ENCODE measurements at regions not wholly inside any gene's neighbourhood (a gene's known extent, or its start where the extent isn't known, plus 50 kb on each side); places are given as distances from the start of the nearest gene placed in this dataset.
"Not testable (repeated sequence)": the region's sequence is repeated elsewhere in the genome, so short reads cannot be mapped to it uniquely, and the experiment has no call there.

DNA sequence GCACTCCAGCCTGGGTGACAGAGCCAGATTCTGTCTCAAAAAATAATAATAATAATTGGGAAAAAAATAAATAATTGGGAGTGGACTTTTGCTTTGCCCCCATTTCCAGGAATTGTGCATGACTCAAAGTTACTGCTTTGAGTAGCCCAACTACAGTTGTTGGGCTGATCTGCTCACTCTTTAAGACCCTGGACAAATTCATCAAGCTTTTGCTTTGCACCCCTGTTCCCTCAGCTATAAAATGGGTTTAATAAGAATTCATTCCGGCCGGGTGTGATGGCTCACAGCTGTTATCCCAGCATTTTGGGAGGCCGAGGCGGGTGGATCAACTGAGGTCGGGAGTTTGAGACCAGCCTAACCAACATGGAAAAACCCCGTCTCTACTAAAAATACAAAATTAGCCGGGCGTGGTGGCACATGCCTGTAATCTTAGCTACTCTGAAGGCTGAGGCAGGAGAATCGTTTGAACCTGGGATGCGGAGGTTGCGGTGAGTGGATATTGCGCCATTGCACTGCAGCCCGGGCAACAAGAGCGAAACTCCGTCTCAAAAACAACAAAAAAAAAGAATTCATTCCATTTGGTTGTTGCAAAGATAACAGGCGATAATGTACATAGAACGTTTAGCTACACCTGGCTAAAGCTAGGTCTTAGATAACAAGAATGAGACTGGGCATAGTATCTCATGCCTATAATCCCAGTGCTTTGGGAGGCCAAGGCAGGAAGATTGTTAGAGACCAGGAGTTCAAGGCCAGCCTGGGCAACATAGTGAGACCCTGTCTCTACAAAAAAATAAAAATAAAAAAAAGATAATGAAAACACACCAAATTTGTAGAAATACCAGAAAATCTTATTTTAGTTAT is 87.9 kb upstream of the ZNF217 start:
- no peaks in the 10 kb centered on the region for H3K27me3 Mint-ChIP-seq
- H3K27ac Mint-ChIP-seq = no peak overlapping the region
- H3K4me3 Mint-ChIP-seq = no peak overlapping the region
- no peaks in the 10 kb centered on the region for H3K36me3 Mint-ChIP-seq
- peaks cover 0 to 1% of the 10 kb centered on the region in 2 donors for H3K9me3 Mint-ChIP-seq
- ATAC-seq (replicated peaks) (no peak), DNase-seq (no peak)
- H3K4me1 Mint-ChIP-seq = peaks cover 19 to 39% of the 10 kb centered on the region in 2 donors

DNA sequence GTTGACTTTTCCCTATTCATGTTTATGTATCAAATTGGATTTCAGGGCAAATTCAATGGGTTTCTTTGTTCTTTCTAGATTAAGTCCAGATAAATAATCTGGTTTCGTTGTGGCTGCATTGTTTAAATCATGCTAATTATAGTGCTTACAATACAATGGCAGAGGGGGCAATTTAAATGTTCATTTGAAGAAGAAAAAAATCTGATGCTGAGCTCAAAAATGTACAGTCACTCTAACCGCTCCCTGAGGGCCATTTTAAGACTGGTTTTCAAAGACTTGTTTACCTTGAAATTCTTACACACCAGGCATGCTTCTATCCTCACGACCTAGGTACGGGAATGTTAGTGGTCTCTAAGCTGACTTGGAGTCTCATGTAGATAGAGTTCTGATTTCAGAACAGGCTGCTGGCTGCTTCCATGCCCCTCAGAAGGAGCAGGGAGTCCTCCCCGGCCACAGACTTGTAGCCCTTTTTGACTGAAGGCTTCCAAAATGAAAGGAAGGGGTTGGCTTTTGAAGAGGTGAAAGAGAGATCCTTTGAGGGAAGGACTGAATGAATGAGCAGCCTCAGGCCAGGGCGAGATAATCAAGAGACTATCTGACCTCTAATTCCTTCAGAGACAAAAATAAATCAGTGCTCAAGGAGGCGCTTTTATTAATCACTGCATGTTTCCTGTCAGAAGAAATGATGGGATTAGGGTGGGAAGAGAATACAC is 86.1 kb upstream of the ZNF217 start:
- no peaks in the 10 kb centered on the region for H3K27me3 Mint-ChIP-seq
- peaks cover 13 to 28% of the 10 kb centered on the region in 2 donors for H3K4me1 Mint-ChIP-seq
- ATAC-seq (replicated peaks) (no peak), DNase-seq (no peak)
- no peaks in the 10 kb centered on the region for H3K36me3 Mint-ChIP-seq
- no peak overlapping the region for H3K27ac Mint-ChIP-seq
- peaks cover 0 to 1% of the 10 kb centered on the region in 2 donors for H3K9me3 Mint-ChIP-seq
- no peak overlapping the region for H3K4me3 Mint-ChIP-seq

DNA sequence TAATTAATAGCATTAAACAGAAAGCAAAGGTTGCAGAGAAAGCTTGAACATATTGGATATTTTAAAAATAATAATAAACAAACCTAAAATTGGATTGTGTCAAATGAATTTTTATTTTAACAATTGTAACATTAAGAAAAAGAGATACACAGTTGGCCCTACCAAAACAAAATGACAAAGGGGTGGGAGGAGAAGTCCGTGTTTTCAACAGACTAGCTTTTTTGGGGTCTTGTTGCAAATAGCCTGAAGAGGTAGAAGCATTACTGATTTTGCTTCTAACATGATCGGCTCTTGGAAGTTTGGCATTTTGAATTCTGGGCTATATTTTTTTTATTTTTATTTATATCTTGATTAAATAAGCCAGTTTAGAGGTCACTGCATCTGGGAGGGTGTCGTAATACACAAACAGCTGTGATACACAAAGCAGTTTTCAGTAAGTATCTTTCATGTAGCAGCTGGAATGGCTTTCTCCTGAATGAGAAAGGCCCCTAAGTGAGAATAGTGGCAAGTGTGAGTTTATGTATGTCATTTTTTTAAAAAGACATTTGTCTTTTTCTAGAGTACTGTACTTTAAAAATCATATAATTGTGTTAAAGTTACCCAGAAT is 85.5 kb upstream of the ZNF217 start:
- H3K4me1 Mint-ChIP-seq = peaks cover 13 to 28% of the 10 kb centered on the region in 2 donors
- no peaks in the 10 kb centered on the region for H3K27me3 Mint-ChIP-seq
- no peak overlapping the region for H3K4me3 Mint-ChIP-seq
- no peak overlapping the region for H3K27ac Mint-ChIP-seq
- H3K36me3 Mint-ChIP-seq = no peaks in the 10 kb centered on the region
- DNase-seq (no peak), ATAC-seq (replicated peaks) (no peak)
- H3K9me3 Mint-ChIP-seq = peaks cover 0 to 1% of the 10 kb centered on the region in 2 donors

DNA sequence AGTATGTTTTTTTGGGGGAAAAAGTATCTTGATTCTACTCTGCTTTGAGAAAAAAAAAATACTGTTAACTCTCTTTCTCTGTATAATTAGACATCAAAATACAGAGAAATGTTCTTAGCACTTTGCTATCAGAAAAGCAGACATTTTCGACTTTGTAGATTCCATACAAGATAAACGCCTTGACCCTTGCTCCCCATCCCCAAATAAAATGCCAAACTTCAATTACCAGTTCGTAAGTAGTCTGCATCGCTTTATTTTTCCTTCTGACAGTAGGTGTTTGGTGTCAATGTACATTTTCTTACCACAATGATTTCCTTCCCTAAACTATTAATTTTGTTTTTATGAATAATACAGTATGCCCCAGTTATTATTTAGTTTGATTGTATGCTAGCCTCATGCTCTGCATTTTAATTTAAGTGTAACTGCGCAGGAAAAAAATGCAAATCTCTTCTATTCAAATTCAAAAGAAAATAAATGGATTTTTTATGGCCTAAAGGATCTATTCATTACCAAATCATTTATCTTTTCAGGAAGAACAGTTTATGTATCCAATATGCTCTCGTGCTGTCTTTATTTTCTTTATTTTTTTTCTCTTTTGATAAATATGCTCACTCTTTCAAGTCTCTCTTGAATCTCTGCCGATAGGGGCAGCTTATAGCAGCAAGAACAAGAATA is 84.8 kb upstream of the ZNF217 start:
- ATAC-seq (replicated peaks) = no peak
- Mint-ChIP-seq H3K4me1 (peaks cover 13 to 28% of the 10 kb centered on the region in 2 donors), H3K27ac (peak overlapping the region; percentile 89), H3K36me3 (no peaks in the 10 kb centered on the region), H3K4me3 (peak overlapping the region; percentile 67 to 71), H3K9me3 (peaks cover 0 to 1% of the 10 kb centered on the region in 2 donors), H3K27me3 (no peaks in the 10 kb centered on the region)
- no peak for DNase-seq

DNA sequence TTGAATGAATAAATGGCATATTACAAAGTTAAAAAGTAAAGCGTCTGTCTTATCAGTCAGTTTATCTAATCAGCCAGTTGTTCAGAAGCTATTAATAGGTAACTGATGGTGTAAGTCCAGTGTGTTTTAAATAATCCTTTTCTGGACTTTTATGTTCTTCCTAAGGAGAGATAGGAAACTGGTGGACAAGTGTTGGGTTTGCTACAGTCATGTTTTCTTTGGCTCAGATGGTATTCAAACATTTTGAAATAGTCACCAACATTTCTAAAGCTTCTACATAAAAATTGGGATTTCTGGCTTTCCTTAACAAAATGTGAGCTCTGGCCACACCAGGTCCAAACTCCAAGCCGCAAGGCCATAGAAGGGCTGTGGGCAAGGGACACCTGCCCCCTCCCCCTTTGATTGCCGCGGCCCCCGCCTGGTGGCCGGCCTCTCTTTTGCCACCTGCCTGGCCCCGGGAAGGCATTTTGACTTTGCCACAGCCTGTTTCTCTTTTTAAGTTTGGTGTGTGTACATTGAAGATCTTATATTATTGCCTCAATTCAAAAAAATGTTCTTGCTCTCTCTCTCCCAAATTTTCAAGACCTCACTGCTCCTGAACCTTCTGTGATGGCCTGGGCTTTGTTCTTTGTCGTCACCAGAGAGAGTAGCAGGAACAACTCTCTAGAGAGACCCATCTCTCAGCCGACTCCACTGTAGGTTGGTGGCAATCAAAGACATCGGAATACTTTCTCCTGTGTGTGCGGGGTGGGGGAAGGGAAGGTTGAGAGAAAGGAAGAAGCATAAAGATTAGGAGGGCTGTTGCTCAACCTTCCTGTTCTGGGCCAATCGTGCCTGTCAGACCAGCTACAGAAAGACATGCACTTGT is 84.0 kb upstream of the ZNF217 start:
- Mint-ChIP-seq H3K4me1 (peaks cover 13 to 28% of the 10 kb centered on the region in 2 donors), H3K27me3 (no peaks in the 10 kb centered on the region), H3K27ac (peak overlapping the region; percentile 89), H3K4me3 (peak overlapping the region; percentile 67 to 71), H3K36me3 (no peaks in the 10 kb centered on the region), H3K9me3 (peaks cover 0 to 1% of the 10 kb centered on the region in 2 donors)
- ATAC-seq (replicated peaks) (peak; percentile 58 to 60), DNase-seq (no peak)

DNA sequence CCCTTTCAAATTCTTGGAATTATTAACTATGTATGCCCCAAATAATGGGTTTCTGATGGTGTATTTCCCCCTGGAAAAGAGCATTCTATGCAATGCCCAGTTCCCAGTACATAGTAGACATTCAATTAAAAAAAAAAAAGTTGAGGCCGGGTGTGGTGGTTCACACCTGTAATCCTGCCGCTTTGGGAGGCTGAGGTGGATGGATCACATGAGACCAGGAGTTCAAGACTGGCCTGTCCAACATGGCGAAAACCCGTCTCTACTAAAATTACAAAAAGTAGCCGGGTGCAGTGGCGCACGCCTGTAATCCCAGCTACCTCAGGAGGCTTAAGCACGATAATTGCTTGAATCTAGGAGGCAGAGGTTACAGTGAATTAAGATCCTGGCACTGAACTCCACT is 83.3 kb upstream of the ZNF217 start:
- Mint-ChIP-seq H3K27ac (no peak overlapping the region), H3K36me3 (no peaks in the 10 kb centered on the region), H3K27me3 (no peaks in the 10 kb centered on the region), H3K4me3 (no peak overlapping the region), H3K9me3 (peaks cover 0 to 1% of the 10 kb centered on the region in 2 donors), H3K4me1 (peaks cover 13 to 28% of the 10 kb centered on the region in 2 donors)
- ATAC-seq (replicated peaks) (no peak), DNase-seq (no peak)

DNA sequence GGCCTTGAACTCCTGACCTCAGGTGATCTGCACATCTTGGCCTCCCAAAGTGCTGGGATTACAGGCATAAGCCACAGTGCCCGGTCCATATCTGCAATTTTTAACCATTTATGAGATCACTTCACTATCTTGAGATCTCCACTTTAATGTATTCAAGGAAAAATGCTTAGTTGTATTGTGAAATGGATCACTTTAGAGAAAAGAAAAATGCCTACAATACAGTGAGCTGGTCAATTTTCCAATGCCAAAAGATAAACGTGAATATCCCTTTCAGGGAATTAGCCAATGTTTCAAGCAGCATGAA is 82.8 kb upstream of the ZNF217 start:
- ATAC-seq (replicated peaks) = no peak
- H3K4me3 Mint-ChIP-seq = no peak overlapping the region
- no peaks in the 10 kb centered on the region for H3K27me3 Mint-ChIP-seq
- no peaks in the 10 kb centered on the region for H3K36me3 Mint-ChIP-seq
- H3K9me3 Mint-ChIP-seq = peaks cover 0 to 1% of the 10 kb centered on the region in 2 donors
- peak overlapping the region; percentile 9 for H3K27ac Mint-ChIP-seq
- peaks cover 13 to 28% of the 10 kb centered on the region in 2 donors for H3K4me1 Mint-ChIP-seq
- DNase-seq = no peak

DNA sequence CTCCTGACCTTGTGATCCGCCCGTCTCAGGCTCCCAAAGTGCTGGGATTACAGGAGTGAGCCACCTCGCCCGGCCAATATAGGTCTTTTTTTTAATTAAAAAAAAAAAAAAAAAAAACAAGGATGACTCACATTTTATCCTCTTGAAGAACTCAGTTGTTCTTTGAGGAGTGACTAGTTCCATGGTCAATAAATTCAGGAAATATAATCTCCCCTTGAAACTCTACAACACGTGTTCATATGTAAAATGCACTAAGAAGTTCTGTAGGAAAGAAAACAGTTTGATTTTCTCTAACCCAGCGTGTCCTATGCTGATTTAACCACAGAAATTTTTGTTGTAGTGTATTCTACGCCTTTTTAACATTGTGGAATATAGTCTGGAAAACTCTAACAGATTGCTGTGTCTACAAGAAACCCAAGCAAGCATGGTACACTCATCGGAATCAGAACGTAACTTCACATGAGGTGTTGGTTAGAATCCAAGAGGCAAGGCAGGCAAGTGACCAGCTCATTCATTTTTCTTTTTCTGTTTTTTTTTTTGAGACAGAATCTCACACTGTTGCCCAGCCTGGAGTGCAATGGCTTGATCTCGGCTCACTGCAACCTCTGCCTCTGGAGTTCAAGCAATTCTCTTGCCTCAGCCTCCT is 79.0 kb upstream of the ZNF217 start:
- Mint-ChIP-seq H3K4me3 (no peak overlapping the region), H3K9me3 (no peaks in the 10 kb centered on the region), H3K27ac (no peak overlapping the region), H3K27me3 (no peaks in the 10 kb centered on the region), H3K36me3 (no peaks in the 10 kb centered on the region), H3K4me1 (peaks cover 3 to 8% of the 10 kb centered on the region in 2 donors)
- no peak for DNase-seq
- no peak for ATAC-seq (replicated peaks)

DNA sequence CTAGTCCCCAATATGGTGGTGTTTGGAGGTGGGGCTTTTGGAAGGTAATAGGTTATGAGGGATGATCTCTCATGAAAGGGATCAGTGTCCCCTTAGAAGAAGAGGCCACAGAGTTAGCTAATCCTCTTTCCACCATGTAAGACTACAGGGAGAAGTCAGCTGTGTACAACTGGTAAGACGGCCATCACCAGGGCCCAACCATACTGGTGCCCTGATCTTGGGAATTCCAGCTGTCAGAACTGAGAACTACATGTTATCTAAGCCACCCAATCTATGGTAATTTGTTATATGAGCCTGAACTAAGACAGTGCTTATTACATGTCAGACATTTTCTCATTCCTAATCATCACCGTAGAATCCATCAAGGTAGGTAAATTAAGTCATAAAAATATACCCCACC is 77.7 kb upstream of the ZNF217 start:
- Mint-ChIP-seq H3K27ac (no peak overlapping the region), H3K9me3 (no peaks in the 10 kb centered on the region), H3K27me3 (no peaks in the 10 kb centered on the region), H3K36me3 (no peaks in the 10 kb centered on the region), H3K4me3 (no peak overlapping the region), H3K4me1 (peaks cover 3 to 6% of the 10 kb centered on the region in 2 donors)
- no peak for ATAC-seq (replicated peaks)
- DNase-seq = no peak

DNA sequence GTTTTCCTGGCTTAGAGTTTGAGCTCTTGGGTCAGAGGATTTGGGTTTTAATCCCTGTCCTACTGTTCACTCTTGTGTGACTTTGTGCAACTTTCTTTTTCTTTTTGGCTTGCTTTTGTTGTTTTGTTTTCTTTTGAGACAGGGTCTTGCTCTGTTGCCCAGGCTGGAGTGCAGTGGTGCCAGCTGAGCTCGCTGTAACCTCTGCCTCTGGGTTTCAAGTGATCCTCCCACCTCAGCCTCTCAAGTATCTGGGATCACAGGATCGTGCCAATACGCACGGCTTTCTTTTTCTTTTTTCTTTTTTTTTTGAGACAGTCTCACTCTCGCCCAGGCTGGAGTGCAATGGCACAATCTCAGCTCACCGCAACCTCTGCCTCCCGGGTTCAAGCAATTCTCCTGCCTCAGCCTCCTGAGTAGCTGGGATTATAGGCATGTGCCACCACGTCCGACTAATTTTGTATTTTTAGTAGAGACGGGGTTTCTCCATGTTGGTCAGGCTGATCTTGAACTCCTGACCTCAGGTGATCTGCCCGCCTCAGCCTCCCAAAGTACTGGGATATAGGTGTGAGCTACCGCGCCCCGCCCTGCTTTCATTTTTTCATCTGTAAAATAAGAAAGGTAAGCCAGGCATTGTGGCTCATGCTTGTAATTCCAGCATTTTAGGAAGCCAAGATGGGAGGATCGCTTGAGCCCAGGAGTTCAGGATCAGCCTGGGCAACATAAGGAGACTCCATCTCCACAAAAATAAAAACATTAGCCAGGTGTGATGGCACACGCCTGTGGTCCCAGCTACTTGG is 76.1 kb upstream of the ZNF217 start:
- H3K27me3 Mint-ChIP-seq; H3K36me3 Mint-ChIP-seq; DNase-seq; H3K4me1 Mint-ChIP-seq; H3K9me3 Mint-ChIP-seq; ATAC-seq (replicated peaks); H3K4me3 Mint-ChIP-seq: not testable (repeated sequence)
- peak overlapping the region; percentile 25 for H3K27ac Mint-ChIP-seq

DNA sequence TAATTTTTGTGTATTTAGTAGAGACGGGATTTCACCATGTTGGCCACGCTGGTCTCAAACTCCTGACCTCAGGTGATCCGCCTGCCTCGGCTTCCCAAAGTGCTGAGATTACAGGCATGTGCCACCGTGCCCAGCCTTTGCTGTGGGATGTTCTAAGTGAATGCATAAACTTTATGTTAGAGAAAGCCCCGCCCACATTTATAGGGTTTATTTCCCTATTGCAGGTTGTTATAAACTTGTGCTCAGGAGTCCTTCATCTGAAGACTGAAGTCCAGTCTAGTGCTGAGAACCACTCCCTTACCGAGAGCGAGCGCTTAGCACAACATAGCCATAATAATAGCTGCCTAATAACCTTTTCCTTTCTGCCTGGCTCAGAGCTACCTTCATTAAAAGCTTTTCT is 75.4 kb upstream of the ZNF217 start:
- DNase-seq (no peak), ATAC-seq (replicated peaks) (no peak)
- Mint-ChIP-seq H3K27ac (no peak overlapping the region), H3K27me3 (no peaks in the 10 kb centered on the region), H3K9me3 (no peaks in the 10 kb centered on the region), H3K4me1 (peaks cover 3 to 6% of the 10 kb centered on the region in 2 donors), H3K36me3 (no peaks in the 10 kb centered on the region), H3K4me3 (no peak overlapping the region)

DNA sequence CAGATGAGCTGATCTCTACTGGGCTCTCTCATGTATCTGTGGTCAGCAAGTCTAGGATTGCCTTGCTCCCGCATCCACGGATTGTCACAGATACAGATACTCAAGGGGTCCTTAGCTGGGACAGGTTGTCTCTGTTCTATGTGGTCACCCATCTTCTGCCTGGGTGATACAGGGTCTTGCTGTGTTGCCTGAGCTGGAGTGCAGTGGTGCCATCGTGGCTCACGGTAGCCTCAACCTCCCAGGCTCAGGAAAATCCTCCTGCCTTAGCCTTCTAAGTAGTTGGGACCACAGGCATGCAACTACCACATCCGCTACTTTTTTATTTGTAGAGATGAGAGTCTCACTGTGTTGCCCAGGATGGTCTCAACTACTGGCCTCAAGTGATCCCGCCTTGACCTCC is 72.5 kb upstream of the ZNF217 start:
- no peaks in the 10 kb centered on the region for H3K9me3 Mint-ChIP-seq
- H3K27me3 Mint-ChIP-seq = no peaks in the 10 kb centered on the region
- DNase-seq (no peak), ATAC-seq (replicated peaks) (no peak)
- H3K4me1 Mint-ChIP-seq = peaks cover 8 to 17% of the 10 kb centered on the region in 2 donors
- H3K27ac Mint-ChIP-seq = no peak overlapping the region
- no peak overlapping the region for H3K4me3 Mint-ChIP-seq
- no peaks in the 10 kb centered on the region for H3K36me3 Mint-ChIP-seq

DNA sequence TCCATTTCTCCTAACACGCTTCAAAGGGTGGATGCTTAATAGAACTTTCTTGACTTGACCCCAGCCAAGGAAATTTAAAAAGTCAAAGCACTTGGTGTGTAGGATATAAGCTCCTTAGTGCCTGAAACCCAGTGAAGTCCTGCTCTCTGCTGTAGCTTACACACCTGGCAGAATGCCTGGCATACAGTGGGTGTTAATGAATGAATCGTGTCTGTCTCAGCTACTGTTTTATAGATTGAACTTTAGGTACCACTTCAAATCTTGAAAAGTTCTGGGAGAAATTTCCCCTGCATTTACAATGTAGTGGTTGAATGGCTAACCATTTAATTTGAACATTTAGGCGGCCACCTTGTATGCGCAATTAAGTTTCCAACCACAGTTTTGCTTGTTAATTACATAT is 70.5 kb upstream of the ZNF217 start:
- no peaks in the 10 kb centered on the region for H3K27me3 Mint-ChIP-seq
- no peak overlapping the region for H3K4me3 Mint-ChIP-seq
- no peaks in the 10 kb centered on the region for H3K9me3 Mint-ChIP-seq
- no peaks in the 10 kb centered on the region for H3K36me3 Mint-ChIP-seq
- DNase-seq (no peak), ATAC-seq (replicated peaks) (no peak)
- H3K4me1 Mint-ChIP-seq = peaks cover 7 to 29% of the 10 kb centered on the region in 2 donors
- H3K27ac Mint-ChIP-seq = no peak overlapping the region
